ENCODE measurements at regions not wholly inside any gene's neighbourhood (a gene's known extent, or its start where the extent isn't known, plus 50 kb on each side); places are given as distances from the start of the nearest gene placed in this dataset.
A peak's percentile ranks its signal among the peaks of the same experiment; 100 is the strongest.

DNA sequence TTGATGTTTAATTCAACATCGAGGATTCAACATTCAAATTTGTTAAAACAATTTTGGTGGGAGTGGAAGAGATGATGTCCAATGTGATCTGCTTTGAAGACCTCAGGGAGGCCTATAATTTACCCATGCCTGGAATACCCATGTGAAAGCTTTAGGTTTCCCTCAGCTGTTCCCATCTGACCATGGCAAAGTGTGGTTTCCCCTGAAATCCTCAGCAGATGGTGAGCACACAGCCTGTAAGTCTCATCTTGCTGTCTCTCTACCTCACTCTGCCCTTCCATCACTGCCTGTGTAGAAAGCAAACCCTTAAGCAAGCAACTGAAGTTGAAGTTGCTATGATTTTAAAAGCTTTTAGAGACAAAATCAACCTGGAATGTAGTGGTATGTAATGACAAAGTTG lies 80.1 kb upstream of the ATF3 start:
- no peak for DNase-seq

GRCh38 chr1:212529211-212529741 lies 79.3 kb upstream of the ATF3 start:
- no peak for DNase-seq

DNA sequence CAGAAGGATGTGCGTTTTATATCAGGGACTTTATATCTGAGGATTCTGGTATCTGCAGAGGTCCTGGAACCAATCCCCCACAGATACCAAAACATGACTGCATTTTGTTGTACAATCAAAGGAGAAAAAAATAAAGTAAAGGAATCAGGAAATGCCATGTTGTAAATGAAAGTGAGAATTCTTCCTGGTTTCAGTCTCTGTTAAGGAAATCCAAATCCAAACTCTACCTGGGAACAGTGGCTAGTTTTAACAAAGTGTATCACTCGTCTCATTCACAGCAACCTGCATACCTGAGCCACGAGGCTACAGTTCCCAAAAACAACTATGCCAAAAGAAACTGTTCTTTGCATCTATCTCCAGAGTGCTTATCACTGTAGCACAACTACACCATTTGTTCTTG lies 77.3 kb upstream of the ATF3 start:
- DNase-seq = no peak

DNA sequence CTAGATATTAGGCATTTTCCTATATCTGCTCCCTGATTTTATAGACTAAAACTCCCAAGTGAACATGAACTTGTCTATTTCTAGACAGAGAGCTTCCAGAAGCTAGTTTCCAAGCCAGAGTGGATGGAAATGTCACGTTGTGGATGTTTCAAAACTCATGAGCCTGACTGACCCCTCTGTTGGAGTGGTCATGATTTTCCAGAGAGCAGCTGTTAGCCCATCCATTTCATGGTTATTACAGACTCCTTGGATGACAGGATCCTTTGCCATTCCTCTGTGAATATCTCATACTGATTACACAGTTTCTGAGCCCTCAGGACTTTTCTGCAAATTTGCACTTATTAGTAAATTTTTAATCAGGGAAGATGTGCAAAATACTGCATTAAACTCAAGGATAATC lies 76.8 kb upstream of the ATF3 start:
- DNase-seq = no peak

DNA sequence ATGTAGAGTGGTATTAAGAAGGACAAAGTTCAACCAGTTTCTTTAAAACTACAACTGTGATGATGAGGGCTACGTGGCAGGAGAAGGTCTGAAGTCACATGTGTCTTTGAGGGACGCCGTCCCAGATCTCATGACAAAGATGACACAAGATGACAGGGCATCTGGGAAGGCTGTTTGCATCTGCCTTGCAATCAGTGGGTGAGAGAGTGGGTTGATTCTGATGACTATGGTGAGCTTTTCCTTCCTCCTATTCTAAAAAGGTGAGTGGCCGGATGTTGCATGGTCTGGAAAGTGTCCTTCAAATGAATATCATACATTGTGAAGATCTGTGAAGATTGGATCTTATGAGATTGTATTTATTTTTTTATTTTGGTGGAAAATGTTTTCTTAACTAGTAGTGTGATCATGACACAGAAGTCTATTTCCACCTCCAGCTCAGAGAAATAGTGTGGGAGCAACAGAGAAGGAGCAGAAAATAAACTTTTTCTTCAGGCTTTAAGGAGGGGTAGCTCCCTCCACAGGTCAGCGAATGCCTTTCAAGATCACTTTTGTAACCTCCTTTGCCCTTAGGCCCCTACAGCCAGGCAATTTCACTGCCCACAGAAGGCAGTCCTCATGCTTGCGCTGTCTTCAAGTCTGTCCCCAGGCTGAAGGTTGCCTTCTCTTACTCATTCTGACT lies 76.0 kb upstream of the ATF3 start:
- no peak for DNase-seq

DNA sequence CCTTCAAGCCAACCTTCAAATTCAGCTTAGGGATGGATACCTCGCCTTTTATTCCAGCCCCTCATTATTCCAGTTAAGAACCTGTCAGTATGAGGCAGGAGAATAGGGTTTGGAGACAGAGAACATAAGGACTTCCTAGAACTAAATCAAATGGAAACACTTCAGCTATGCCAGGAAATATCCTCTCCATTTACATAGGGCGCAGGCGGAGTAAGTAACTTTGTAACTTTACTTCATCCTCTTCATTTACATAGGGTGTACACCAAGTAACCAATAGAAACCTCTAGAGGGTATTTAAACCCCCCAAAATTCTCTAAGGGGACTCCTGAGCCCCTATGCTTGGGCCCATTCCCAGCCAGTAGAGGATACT lies 75.4 kb upstream of the ATF3 start:
- no peak for DNase-seq

DNA sequence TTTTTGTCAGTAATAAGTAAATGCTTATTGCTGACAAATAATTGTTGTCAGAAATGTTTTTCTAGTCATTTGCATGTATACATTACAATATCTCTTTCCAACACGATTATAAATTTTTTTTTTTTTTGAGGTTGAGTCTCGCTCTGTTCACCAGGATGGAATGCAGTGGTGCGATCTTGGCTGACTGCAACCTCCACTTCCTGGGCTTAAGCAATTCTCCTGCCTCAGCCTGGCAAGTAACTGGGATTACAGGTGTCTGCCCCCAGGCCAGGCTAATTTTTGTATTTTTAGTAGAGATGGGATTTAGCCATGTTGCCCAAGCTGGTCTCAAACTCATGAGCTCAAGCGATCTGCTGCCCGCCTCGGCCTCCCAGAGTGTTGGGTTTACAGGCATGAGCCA lies 72.0 kb upstream of the ATF3 start:
- DNase-seq = no peak

DNA sequence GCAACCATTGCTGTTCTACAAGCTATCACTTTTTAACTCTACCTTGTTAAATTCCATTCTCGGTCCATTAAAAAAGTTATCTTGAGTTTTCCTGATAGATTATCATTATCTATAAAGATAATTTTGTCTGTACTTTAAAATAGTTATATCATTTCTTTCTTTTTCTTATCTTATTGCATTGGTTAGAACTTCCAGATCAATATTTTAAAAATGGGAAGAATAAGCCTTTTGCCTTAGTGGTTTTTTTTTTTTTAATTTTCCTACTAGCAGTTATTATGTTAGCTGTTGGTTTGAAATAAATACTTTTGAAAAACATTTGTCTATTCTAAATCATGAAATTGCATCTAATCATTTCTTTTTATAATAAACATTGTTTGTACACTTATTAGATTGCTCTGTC lies 71.0 kb upstream of the ATF3 start:
- DNase-seq = no peak

- no peak for DNase-seq
Observed at GRCh38 chr1:212539737-212540430, 68.7 kb upstream of the ATF3 start.

DNA sequence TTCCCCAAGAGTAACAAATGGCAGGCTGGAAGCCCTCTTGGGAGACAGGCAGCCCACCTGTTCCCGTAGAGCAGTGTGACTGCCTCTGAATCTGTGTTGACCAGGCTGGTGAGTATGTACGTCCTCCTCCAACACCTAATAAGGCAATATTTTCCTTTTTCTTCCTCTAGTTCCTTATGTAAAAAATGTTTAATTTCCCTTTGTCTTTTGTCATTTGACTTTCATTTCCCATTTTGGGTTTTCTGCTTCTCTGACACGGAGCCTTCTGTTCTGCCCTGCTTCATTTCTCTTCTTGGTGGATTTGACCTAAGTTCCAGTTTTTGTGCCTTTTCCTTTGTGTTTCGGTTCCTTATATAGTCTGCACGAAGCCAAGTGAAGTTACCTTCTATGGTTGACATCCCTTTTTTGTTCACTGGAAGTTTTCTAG lies 65.8 kb upstream of the ATF3 start:
- no peak for DNase-seq

DNA sequence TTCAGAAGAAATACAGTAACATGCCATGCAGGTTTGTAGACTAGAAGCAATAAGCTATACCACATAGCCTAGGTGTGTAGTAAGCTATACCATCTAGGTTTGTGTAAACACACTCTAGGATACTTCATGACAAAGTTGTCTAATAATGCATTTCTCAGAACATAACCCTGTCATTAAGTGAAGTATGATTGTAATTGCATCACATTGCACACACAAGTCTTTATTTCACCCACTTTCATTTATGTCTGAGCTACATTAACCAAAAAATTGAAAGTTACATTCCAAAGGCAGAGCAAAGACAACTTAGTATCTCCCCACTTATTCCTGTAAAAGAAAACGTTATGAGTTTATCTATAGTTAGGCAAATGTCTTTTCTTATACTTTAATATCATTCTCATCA lies 64.5 kb upstream of the ATF3 start:
- DNase-seq = no peak

GRCh38 chr1:212545941-212546635 lies 62.5 kb upstream of the ATF3 start:
- no peak for DNase-seq

DNA sequence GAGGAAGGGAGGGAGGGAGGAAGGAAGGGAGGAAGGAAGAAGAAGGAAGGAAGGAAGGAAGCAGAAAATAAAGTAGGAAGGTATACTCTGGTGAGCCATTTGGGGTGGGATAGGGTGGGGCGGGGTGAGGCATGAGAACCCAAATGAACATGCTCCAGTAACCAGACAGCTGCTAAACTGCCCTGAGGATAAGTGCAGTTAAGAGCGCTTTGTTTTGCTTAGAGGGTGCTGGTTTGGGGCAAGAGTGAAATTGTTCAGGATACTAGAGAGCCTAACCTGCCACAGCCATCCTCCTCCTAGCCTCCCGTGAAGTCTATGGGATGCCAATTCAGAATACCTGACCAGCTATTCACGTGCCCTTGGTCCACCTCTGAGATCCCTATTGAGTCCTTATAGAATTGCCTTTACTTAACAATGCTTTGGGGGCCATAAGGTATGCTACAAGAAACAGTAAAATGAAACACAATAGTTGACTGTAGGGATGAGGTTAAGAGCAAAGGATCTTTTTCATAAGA lies 59.0 kb upstream of the ATF3 start:
- DNase-seq = no peak

- DNase-seq = no peak
Observed at GRCh38 chr1:212551929-212552328, 56.6 kb upstream of the ATF3 start.

GRCh38 chr1:212553676-212554075 lies 54.9 kb upstream of the ATF3 start:
- DNase-seq = no peak

DNA sequence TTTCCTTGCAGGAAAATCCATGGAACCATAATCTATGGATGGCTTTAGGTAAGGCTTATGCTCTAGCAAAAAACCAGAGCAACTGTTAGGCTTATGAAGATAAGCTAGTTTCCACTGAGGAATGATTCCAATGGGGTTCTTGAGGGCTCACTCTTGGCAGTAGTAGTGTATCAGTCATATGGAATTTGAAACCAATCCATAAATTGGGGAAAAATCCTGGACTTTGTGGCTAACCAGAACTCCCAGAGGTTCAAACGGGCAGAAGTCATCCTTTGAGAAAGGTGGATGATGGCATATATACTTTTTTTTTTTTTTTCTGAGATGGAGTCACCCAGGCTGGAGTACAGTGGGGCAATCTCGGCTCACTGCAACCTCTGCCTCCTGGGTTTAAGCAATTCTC lies 54.2 kb upstream of the ATF3 start:
- DNase-seq = no peak

- DNase-seq = no peak
Observed at GRCh38 chr1:212555426-212555825, 53.1 kb upstream of the ATF3 start.

GRCh38 chr1:212556822-212557549 lies 51.6 kb upstream of the ATF3 start:
- no peak for DNase-seq

DNA sequence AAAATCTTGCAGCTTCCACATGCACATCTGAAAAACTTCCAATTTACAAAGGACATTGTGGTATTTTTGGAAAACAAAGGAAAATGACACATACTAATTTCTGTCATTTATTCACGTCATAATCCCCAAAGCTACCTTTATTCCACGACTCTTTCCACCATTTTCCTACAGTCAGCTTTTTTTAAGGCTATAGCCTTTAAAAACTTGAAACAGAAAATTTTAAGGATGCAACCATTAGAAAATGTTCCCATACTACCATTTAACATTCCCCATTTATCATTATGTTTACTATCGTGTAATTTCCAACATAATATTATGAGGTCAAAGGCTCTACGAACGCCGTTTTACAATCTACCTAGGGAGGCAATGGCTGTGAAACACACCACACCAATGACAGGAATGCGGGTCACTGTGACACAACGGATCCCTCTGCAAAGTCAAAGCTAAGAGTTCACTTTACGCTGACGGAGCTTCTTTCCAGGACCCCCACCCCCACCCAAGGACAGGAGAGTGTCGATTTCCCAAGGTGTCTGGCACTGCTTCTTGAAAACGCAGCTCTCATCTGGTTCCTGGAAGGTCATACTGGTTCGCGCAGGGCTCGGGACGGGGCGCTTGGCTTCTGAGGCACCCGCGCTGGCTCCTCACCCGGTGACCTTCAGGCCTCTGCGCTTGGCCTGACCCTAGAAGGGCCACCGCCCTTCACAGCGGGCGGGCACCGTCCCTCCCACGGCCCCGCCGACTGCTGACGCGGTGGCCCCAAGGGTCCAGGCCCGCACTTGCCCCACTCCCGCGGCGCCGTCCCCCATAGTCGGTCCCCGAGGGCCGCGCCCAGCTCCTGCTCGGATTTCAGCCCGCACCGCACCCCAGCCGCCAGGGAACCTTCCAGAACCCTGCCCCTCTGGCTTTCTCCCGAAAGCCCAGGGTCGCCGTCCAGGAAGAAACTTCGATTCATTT lies 50.5 kb upstream of the ATF3 start:
- no peak for DNase-seq

GRCh38 chr1:212558693-212559480 lies 49.7 kb upstream of the ATF3 start:
- DNase-seq = peak; percentile 82
